GM10266 (cell line): ENCODE measurements at regions not wholly inside any gene's neighbourhood (a gene's known extent, or its start where the extent isn't known, plus 50 kb on each side); places are given as distances from the start of the nearest gene placed in this dataset.

Experiments used
- DNase-seq: peaks from one replicate; pipeline ENCODE4 v3.0.0; 2012; ENCODE audit errors: extremely low spot score
- TF ChIP-seq, protein P1 (sequence below): IDR thresholded peaks from 2 replicates; pipeline ENCODE4 v1.5.1; 2012; ENCODE audit warnings: mild to moderate bottlenecking, low read depth; ENCODE audit not compliant: control insufficient read depth, insufficient read depth; ENCODE audit errors: missing control alignments

DNA sequence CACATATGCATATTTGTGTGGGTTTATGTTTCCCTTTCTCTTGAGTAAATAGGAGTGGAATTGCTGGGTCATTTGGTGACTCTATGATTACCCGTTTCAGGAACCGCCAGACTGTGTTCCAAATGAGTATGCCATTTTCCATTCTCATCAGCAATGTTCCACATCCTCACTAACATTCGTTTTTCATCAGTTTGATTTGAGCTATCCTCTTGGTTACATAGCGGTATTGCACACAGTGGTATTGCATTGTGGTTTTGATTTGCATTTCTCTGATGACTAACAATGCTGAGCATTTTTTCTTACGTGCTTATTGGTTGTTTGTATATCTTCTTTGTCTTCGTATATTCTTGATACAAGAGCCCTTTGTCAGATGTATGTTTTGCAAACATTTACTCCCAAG is 218.0 kb upstream of the AMOT start:
- DNase-seq: no peak
- TF ChIP-seq, protein P1, sequence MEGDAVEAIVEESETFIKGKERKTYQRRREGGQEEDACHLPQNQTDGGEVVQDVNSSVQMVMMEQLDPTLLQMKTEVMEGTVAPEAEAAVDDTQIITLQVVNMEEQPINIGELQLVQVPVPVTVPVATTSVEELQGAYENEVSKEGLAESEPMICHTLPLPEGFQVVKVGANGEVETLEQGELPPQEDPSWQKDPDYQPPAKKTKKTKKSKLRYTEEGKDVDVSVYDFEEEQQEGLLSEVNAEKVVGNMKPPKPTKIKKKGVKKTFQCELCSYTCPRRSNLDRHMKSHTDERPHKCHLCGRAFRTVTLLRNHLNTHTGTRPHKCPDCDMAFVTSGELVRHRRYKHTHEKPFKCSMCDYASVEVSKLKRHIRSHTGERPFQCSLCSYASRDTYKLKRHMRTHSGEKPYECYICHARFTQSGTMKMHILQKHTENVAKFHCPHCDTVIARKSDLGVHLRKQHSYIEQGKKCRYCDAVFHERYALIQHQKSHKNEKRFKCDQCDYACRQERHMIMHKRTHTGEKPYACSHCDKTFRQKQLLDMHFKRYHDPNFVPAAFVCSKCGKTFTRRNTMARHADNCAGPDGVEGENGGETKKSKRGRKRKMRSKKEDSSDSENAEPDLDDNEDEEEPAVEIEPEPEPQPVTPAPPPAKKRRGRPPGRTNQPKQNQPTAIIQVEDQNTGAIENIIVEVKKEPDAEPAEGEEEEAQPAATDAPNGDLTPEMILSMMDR: no peak

DNA sequence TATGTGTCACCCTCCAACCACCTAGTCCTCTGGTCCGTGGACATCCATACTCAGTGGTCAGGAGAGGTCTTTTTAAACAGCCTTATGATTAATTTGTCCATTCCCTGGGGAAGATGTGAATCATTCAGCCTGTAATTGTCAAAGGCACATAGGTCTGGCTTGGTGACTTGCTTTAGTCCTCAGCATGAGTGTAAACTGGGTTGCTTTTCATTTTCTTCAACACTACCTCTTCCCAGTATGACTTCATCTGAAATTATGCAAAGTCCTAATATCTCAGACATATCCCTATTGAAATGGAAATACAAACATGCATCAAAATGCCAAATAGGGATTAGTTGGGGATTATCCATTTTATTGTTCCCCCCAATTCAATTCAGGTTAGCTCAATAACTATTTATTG is 208.3 kb upstream of the AMOT start:
- no peak for DNase-seq
- TF ChIP-seq, protein P1: no peak

DNA sequence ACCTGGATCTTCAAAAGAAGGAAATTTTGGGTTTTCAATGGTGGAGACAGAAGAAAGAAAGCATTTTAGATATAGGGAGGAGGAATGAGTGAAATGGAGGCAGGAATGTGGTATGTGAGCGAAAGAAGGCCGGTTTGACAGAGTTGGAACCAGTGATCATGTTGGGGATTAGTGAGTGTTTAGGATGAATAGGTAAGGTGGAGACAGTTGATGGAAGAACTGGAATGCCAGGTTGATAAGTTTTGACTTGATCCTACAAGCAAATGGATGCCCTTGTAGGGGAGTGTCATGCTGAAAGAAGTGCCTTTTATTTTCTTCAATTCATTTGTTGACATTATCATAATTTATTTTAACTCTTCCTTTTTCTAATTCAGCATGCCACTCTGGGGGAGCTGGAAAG is 207.8 kb upstream of the AMOT start:
- TF ChIP-seq, protein P1: no peak
- DNase-seq: no peak

DNA sequence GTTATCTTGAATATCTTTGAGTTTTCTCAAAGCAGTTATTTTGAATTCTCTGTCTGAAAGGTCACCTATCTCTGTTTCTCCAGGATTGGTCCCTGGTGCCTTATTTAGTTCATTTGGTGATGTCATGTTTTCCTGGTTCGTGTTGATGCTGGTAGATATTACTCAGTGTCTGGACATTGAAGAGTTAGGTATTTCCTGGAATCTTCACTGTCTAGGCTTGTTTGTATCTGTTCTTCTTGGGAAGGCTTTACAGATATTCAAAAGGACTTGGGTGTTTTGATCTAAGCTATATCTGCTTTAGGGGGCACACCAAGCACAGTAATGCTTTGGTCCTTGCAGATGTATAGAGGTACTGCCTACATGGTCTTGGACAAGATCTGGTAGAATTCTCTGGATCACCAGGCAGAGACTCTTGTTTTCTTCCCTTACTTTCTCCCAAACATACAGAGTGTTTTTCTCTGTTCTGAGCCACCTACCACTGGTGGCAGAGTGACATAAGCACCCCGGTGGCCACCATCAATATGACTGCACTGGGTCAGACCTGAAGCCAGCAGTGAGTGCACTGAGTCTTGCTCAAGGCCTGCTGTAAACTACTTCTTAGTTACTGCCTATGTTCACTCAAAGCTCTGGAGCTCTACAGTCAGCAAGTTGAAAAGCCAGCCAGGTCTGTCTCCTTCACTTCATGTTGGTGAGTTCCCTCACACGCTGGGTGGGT is 193.5 kb upstream of the AMOT start:
- TF ChIP-seq, protein P1: no peak
- DNase-seq: no peak

DNA sequence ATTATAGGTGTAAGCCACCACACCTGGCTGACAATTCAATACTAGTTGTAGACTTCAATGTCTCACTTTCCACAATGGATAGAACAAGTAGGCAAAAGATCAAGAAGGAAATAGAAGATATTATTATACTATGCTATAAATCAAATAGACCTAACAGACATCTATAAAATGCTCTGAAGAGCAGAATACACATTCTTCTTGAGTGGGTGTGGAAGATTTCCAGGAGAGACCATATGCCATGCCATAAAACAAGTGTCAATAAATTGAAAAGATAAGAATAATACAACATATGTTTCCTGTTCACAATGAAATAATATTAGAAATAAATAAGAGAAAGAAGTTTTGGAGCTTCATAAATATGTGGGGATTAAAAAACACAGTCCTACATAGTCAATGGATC is 179.3 kb upstream of the AMOT start:
- TF ChIP-seq, protein P1: no peak
- no peak for DNase-seq

DNA sequence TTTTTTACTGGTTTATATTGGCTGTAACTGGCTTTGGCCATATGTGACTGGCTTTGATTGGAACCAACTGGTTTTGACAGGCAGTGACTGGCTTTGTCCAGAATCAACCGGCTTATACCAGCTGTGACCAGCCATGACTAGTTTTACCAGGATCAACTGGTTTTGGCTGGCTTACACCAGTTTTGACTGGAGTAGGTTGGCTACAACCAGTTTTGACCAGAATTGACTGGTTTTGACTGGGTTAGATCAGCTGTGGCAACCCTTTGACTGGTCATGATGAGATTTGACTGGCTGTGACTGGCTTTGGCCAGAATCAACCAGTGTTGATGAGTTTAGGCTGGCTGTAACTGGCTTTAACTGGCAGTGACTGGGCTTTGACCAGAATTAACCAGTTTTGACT is 169.2 kb upstream of the AMOT start:
- DNase-seq: no peak
- TF ChIP-seq, protein P1: no peak

DNA sequence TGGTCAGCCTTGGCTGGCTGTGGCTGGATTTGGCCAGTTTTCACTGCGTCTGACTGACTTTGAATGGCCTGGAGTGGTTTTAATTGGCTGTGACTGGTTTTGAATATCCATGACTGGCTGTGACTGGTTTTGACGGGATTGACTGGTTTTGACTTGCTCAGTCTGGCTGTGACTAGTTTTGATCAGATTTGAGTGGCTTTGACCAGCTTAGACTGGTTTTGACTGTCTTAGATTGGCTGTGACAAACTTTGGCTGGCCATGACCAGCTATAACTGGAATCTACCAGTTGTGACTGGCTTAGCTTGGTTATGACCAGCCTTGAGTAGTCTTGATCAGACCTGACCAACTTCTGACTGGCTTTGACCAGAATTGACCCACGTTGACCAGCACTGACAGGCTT is 168.4 kb upstream of the AMOT start:
- TF ChIP-seq, protein P1: no peak
- DNase-seq: no peak
